ENCODE measurements at regions not wholly inside any gene's neighbourhood (a gene's known extent, or its start where the extent isn't known, plus 50 kb on each side); places are given as distances from the start of the nearest gene placed in this dataset.
A peak's percentile ranks its signal among the peaks of the same experiment; 100 is the strongest.
"Not testable (repeated sequence)": the region's sequence is repeated elsewhere in the genome, so short reads cannot be mapped to it uniquely, and the experiment has no call there.

GRCh38 chr7:111676167-111676566 is 113.9 kb upstream of the IMMP2L start:
- DNase-seq = no peak

- no peak for DNase-seq
Observed at GRCh38 chr7:111672901-111673300, 110.6 kb upstream of the IMMP2L start.

GRCh38 chr7:111671927-111672326 is 109.6 kb upstream of the IMMP2L start:
- no peak for DNase-seq

DNA sequence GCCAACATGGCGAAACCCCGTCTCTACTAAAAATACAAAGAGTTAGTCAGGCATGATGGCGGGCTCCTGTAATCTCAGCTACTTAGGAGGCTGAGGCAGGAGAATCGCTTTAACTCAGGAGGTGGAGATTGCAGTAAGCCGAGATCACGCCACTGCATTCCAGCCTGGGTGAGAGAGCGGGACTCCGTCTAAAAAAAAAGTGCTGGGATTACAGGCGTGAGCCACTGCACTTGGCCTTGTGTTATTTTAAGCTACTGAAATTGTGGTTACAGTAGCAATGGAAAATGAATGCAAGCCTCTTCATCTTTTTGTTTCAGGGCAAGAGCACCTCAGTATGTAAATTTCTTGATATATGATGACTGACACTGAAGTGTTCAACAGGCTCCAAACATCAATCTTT is 106.4 kb upstream of the IMMP2L start:
- no peak for DNase-seq

GRCh38 chr7:111667488-111667887 is 105.2 kb upstream of the IMMP2L start:
- DNase-seq = no peak

- DNase-seq = no peak
Observed at GRCh38 chr7:111666260-111666659, 104.0 kb upstream of the IMMP2L start.

GRCh38 chr7:111663771-111664170 is 101.5 kb upstream of the IMMP2L start:
- no peak for DNase-seq

GRCh38 chr7:111662386-111662785 is 100.1 kb upstream of the IMMP2L start:
- DNase-seq = no peak

GRCh38 chr7:111660478-111660877 is 98.2 kb upstream of the IMMP2L start:
- no peak for DNase-seq

DNA sequence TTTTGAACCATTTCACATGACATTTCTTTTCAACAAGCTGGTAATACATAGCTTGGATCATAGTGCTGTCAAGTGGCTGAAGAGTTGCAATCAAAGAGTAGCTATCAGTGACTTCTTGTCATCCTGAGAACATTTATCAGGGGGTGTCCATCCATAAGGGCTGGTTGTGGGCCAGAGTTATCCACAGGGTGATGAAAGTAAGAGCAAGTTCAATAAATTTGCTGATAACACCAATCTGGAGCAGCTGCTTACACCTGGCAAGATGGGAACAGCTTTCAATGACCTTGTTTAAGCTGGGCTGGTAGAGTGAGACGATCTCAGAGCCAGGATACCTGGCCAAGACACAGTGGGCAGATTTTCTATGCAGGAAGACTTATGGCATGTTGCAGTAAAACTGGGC is 96.3 kb upstream of the IMMP2L start:
- no peak for DNase-seq

DNA sequence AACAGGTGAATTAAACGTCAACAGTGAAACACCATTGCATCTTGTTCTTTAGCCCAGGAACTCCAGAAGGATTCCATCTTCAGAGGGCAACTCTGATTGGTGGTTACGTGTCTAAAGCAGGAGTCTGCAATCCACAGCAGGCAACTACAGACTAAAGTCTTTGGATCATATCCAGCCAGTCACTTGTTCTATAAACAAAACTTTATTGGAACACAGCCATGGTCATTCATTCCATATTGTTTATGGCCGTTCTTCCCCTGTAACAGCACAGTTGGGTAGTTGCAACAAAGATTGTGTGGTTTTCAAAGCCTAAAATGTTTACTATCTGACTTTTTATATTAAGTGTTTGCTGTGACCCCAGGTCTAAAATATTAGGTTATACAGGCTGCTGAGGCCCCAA is 94.7 kb upstream of the IMMP2L start:
- no peak for DNase-seq

GRCh38 chr7:111654343-111654742 is 92.1 kb upstream of the IMMP2L start:
- DNase-seq = no peak

GRCh38 chr7:111653846-111654245 is 91.6 kb upstream of the IMMP2L start:
- DNase-seq = no peak

GRCh38 chr7:111650456-111650999 is 88.2 kb upstream of the IMMP2L start:
- DNase-seq = no peak

GRCh38 chr7:111647881-111648280 is 85.6 kb upstream of the IMMP2L start:
- DNase-seq = no peak

- DNase-seq = not testable (repeated sequence)
Observed at GRCh38 chr7:111644595-111644994, 82.3 kb upstream of the IMMP2L start.

DNA sequence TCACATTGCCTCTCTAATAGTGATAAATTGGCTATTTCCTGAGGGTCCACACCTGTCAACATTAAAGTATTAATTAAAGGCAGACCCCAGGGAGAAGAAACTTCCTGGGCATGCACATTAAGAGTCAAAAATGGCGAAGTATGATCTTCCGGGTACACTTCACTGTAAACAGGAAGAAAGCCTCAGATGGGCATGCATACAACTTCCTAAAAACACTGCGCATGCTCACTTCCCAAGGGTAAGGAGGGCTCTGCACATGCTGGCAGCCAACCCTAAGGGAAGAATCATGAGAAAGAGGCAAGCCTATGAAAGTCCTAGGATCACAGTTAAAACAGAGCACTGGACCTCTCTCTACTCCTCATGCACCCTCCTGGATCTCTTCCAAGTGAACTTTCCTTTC is 80.1 kb upstream of the IMMP2L start:
- no peak for DNase-seq

DNA sequence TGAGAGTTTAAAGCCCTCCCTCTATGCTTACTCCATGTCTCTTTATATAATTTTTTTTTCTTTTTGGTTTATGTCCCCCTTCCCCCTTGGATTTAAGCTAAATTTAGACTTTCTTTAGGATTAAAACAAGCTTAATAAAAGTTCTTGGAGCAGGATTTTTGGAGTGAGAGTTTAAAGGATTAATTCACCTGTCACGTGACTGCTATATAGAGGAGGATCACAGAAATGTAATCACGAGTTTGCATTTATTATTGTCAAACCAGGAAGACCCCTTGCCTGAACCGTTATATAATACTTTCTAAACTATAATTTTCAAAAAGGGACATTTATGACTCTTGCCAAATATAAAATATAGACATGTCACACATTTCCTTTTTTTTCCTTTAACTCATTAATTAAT is 78.1 kb upstream of the IMMP2L start:
- DNase-seq = no peak

GRCh38 chr7:111639934-111640333 is 77.6 kb upstream of the IMMP2L start:
- no peak for DNase-seq

GRCh38 chr7:111638078-111638477 is 75.8 kb upstream of the IMMP2L start:
- no peak for DNase-seq

DNA sequence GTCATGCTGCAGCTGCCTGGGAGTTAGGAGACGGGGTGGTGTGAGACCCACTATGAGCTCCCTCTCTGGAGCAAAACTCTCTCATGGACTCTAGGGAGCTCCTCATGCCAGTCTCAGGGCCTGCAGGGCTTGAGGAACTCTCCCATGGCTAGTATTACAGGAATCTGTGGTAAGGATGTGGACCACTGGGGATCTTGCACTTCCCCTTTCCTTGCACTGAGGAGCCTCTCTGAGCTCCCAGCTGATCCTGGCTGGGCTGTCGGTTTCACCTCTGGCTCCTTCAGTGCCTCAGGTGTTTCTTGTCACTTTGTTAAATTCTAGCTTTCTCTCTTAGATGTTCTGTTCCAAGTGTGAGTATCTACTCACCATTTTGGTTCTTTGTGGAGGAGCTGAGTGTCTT is 71.6 kb upstream of the IMMP2L start:
- no peak for DNase-seq

DNA sequence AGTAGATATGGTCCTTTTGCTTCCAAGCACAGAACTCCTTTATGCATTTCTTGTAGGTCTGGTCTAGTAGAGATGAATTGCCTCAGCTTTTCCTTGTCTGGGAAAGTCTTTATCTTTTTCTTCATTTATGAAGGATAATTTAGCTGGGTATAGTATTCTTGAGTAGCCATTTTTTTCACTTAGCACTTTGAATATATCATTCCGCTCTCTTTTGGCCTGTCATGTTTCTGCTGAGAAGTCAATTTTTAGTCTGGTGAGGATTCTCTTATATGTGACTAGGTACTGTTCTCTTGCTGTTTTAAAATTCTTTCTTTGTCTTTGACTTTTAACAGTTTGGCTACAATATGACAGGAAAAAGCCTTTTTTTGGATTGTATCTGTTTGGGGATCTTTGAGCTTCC is 68.6 kb upstream of the IMMP2L start:
- no peak for DNase-seq

DNA sequence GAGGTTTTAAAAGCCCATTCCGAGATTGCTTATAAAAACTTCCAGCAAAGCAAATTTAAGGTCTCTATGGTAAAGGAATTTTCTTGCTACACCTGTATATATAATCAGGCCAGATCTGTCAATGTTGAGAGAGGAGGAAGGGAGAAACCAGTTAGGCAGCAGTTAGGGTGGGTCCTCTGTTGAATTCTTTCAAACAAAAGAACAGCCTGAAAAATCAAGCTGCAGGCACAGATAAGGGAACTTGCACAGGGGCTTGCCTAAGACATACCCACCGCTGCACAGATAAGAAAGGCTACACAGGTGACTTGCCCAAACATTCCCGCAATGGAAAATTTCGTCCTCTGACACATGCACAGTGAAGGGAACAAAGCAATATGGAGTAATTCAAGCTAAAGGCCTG is 59.8 kb upstream of the IMMP2L start:
- DNase-seq = peak; percentile 3

All from OCI-M1 (cell line).